Upper lobe of left lung (tissue), 4 donors: ENCODE measurements at regions not wholly inside any gene's neighbourhood (a gene's known extent, or its start where the extent isn't known, plus 50 kb on each side); places are given as distances from the start of the nearest gene placed in this dataset.

Experiments
- CTCF ChIP-seq, 6 experiments: fragments of 450-650 bp in 4 of 6; fragments of 200-600 bp in 2 of 6; sonication (generic) in 2 of 6; IDR thresholded peaks; one replicate each; pipeline ENCODE4 v1.5.1; 2016 to 2019; ENCODE audit warnings: antibody characterized with exemption in 6 of 6
- POLR2A ChIP-seq, 4 donors: fragments of 450-650 bp; IDR thresholded peaks; one replicate each; pipeline ENCODE4 v1.5.1; 2016 to 2017; ENCODE audit warnings: antibody characterized with exemption in 4 of 4, mild to moderate bottlenecking in 2 of 4
- POLR2AphosphoS5 ChIP-seq, 2 donors: sonication (generic); formaldehyde crosslinking; IDR thresholded peaks; one replicate each; pipeline ENCODE4 v1.5.1; 2017; ENCODE audit warnings: antibody characterized with exemption in 2 of 2

GRCh38 chr2:150046810-150047209 lies 440.7 kb downstream of the RND3 start:
- no peak for TF ChIP-seq POLR2A (IDR thresholded peaks at IDR 0.05)
- no peak for TF ChIP-seq CTCF (IDR thresholded peaks at IDR 0.05)
- no peak for TF ChIP-seq POLR2AphosphoS5 (IDR thresholded peaks at IDR 0.05)
